Neutrophil (primary cell): ENCODE measurements at regions not wholly inside any gene's neighbourhood (a gene's known extent, or its start where the extent isn't known, plus 50 kb on each side); places are given as distances from the start of the nearest gene placed in this dataset.

Experiments used
- H3K27ac ChIP-seq: fragments of 200-600 bp; sonication (generic); 2 replicates; pipeline ENCODE4 v1.5.1; 2016; ENCODE audit warnings: mild to moderate bottlenecking, moderate library complexity
- H3K27me3 ChIP-seq: fragments of 200-600 bp; sonication (generic); 2 replicates; pipeline ENCODE4 v1.6.0; 2016; ENCODE audit warnings: mild to moderate bottlenecking
- H3K36me3 ChIP-seq: fragments of 200-600 bp; sonication (generic); 2 replicates; pipeline ENCODE4 v1.5.1; 2017
- H3K4me1 ChIP-seq, 2 experiments: fragments of 200-600 bp in 1 of 2; sonication (generic) in 1 of 2; 1 replicate in 1 of 2; 2 replicates in 1 of 2; pipeline versions ENCODE4 v1.5.1 to v1.6.1; 2013 to 2016; ENCODE audit warnings: low read depth in 1 of 2, low read length in 1 of 2, mild to moderate bottlenecking in 1 of 2, moderate library complexity in 1 of 2; ENCODE audit not compliant: control insufficient read depth in 1 of 2, insufficient read depth in 1 of 2
- H3K4me3 ChIP-seq, 2 experiments: fragments of 200-600 bp in 1 of 2; sonication (generic) in 1 of 2; 1 replicate in 1 of 2; 2 replicates in 1 of 2; pipeline ENCODE4 v1.5.1; 2013 to 2016; ENCODE audit warnings: low read depth in 1 of 2, low read length in 1 of 2, mild to moderate bottlenecking in 1 of 2, moderate library complexity in 1 of 2
- H3K9me3 ChIP-seq: fragments of 200-600 bp; sonication (generic); 2 replicates; pipeline ENCODE4 v1.5.1; 2016
- CTCF ChIP-seq: fragments of 200-600 bp; sonication (generic); IDR thresholded peaks from 2 replicates; pipeline ENCODE4 v1.5.1; 2016; ENCODE audit warnings: antibody characterized with exemption

- no peaks in the 10 kb centered on the region for H3K36me3 ChIP-seq
- no peak for TF ChIP-seq CTCF
- no peak overlapping the region for H3K27ac ChIP-seq
- H3K4me3 ChIP-seq, result no peak overlapping the region
- H3K9me3 ChIP-seq, result no peaks in the 10 kb centered on the region
- no peaks in the 10 kb centered on the region for H3K27me3 ChIP-seq
- no peaks in the 10 kb centered on the region for H3K4me1 ChIP-seq
These were observed 204.2 kb downstream of the SH3BP4 start for GRCh38 chr2:235156055-235156454.

DNA sequence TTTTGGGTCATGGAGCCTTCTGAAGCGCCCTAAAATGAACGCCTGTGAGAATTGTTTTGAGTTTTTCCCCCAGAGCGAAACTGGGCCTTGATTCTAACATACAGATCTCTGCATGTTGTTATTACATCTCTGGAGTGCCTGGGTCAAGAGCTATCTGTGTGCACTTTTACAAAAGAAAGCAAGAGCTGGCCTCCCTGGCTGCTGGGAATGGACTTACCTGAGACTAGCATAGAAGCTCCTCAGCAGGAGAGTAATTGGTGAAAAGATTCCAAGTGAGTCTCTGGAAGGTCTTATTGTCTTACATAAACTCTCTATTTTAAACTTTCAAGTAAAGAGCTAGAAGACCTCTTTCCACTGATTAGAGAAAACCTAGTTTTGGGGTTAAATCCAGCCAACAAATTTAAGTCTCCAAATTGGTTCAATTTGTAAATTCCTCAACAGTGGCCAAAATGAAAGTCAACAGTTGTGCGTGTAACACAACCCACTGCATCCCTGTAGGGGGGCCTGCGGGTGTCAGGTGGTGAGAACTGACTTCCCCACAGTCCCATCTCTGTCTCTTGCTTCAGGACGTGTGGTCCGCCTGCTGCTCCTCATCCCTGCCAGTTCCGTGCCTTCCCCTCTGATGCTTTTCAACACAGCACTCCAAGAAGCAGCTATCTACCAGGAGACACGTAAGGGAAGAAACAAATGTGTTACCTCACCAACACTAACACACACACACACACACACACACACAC is 206.1 kb downstream of the SH3BP4 start:
- no peaks in the 10 kb centered on the region for H3K4me1 ChIP-seq
- H3K36me3 ChIP-seq, result no peaks in the 10 kb centered on the region
- H3K4me3 ChIP-seq, result no peak overlapping the region
- H3K27ac ChIP-seq, result no peak overlapping the region
- no peaks in the 10 kb centered on the region for H3K27me3 ChIP-seq
- no peak for TF ChIP-seq CTCF
- H3K9me3 ChIP-seq, result no peaks in the 10 kb centered on the region

DNA sequence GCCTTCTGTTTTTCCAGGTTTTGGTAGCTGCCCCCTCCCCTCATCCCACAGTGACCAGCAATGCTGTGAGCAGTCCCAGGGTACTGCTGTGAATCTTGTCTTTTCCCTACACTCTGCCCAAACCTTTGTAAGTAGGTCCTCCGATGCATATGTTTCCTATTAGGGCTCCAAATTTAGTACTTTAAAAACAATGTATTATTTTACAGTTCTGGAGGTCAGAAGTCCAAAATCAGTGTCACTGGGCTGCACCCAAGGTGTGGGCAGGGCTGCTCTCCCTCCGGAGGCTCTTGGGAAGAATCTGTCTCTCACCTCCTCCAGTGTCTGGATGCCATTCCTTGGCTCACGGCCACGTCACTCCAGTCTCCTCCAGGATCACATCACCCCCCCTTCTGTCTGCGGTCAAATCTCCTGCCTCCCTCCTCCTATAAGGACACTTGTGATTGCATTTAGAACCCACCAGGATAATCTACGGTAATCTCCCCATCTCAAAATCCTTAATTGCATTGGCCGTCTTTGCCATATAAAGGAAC is 208.5 kb downstream of the SH3BP4 start:
- Histone ChIP-seq H3K27me3 (no peaks in the 10 kb centered on the region), H3K36me3 (no peaks in the 10 kb centered on the region), H3K4me3 (no peak overlapping the region), H3K4me1 (no peaks in the 10 kb centered on the region), H3K9me3 (no peaks in the 10 kb centered on the region), H3K27ac (no peak overlapping the region)
- no peak for TF ChIP-seq CTCF

DNA sequence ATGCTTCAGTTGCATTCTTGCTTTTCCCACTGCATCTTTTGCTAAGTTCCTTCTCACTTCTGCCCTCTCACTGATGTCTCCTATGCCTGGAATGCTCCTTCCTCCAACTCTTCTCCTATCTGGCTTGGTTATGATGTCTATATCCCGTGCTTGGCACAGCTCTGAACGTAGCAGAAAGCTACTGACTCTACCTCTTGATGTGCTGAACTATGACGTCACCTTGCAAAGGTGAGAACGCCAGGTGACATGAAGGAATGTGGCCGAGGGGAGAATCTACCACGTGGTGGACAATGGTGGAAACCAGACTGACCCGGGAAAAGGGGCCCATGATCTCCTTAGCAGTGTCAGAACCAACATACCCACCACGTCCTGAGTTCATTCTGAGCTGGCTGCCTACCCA is 209.7 kb downstream of the SH3BP4 start:
- Histone ChIP-seq H3K4me1 (no peaks in the 10 kb centered on the region), H3K9me3 (no peaks in the 10 kb centered on the region), H3K36me3 (no peaks in the 10 kb centered on the region), H3K27me3 (no peaks in the 10 kb centered on the region), H3K27ac (no peak overlapping the region), H3K4me3 (no peak overlapping the region)
- no peak for TF ChIP-seq CTCF

GRCh38 chr2:235162082-235162836 is 210.4 kb downstream of the SH3BP4 start:
- Histone ChIP-seq H3K27ac (no peak overlapping the region), H3K27me3 (no peaks in the 10 kb centered on the region), H3K4me1 (no peaks in the 10 kb centered on the region), H3K4me3 (no peak overlapping the region), H3K36me3 (no peaks in the 10 kb centered on the region), H3K9me3 (no peaks in the 10 kb centered on the region)
- TF ChIP-seq CTCF, result no peak
